Pons (tissue), 1 donor: ENCODE measurements at regions not wholly inside any gene's neighbourhood (a gene's known extent, or its start where the extent isn't known, plus 50 kb on each side); places are given as distances from the start of the nearest gene placed in this dataset.
"Not testable (repeated sequence)": the region's sequence is repeated elsewhere in the genome, so short reads cannot be mapped to it uniquely, and the experiment has no call there.

ENCODE experiments used
- DNase-seq: peaks from one replicate; pipeline ENCODE4 v3.0.0-alpha.2; 2016; ENCODE audit warnings: low spot score

DNA sequence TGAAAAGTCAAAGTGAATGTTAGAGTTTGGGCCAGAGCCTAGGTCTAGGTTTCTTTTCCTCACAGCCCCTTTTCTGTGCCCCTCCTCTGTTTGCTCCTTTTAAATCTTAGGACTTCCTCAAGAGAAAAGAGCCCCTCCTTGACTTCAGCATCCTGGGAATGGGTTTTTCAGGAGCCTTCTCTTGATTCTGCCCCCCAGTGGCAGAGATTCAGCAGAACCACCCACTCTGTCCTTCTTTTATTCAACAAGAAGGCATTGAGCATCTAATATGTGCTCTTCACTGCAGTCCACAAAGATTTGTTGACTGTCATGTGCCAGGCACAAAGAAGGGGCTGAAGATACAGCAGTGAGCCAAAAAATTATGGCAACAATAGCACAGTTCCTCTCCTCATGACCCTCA lies 270.8 kb upstream of the CDH5 start:
- DNase-seq = no peak

DNA sequence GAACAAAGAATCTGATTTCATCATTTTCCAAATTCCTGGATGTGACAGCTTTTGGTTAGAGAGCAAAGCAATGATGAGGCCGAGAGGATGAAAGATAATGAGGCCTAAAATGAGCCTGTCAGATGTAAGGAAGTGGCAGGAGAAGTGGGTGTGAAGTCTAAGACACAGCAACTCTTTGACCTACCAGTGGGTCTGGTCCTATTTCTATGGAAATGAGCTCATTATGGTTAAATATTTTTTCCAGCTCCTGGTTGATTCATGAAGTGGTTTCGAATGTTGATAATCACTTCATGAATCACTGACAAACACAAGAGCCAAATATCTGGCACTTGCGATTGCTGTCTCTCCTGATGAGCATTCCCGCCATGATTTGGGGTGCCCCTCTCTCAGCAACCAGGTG lies 273.3 kb upstream of the CDH5 start:
- DNase-seq = no peak

DNA sequence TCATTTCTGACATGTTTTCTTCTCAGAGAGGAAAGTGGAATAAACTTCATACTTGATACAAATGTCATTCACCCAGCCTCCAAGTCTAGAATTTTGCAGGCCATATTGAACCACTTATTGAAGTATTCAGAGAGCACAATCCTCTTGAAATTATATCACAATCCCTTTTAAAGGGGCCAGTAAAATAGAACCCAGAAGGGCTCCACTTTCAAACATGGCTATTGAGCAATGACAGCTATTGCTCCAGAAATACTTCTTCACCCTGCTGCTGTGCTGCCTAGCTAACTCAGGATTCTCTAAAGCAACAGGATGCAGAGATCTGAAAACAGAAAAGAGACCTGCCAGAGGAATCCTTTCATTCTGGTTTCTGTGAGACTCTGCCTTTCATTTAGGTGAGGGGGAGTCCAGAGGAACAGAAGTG lies 275.0 kb upstream of the CDH5 start:
- DNase-seq = no peak

DNA sequence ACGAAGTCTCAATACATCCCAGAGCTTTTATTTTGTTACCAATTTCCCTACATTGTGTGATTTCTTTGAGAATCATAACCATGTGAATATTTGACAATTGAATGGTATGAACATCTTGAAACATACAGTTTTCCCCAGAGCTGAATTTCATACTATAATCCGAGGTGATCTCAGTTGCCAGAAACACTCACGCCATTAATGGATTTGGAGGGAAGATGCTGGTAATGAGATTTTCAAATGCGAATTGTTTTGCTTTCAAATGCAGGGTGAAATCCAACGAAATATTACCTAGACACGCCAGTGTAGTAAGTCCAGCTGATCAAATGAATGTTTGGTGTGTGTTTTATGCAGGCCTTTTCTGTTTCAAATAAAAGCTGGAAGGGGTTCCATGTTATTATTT lies 277.8 kb upstream of the CDH5 start:
- DNase-seq = no peak

DNA sequence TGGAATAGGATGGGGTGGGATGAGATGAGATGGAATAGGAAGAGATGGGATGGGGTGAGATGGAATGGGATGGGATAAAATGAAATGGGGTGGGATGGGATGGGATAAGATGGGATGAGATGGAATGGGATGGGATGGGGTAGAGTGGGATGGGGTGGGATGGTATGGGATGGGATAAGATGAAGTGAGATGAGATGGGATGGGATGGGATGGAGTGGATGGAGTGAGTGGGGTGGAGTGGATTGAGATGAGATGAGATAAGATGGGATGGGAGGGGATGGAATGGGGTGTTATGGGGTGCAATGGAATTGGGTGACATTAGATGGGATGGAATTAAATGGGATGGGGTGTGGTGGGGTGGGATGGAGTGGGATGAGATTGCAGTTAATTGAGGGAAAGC lies 279.2 kb upstream of the CDH5 start:
- no peak for DNase-seq

DNA sequence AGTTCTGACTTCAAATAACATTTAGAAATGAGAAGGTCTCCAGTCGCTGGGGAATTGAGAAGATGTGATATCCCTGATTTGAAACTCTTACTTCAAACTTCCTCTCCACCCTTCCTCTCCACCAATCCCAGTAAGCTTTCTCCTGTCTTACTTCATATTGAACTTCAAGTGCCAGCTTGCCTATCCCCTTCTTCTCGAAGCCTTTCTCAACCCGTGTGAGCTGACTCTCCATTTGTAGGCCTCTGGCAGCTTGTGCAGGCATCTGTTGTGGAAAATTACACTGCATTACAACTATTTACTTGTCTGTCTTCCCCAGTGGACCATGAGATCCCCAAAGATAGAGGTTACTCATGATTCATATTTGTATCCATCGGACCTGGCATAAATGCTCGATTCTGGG lies 280.8 kb upstream of the CDH5 start:
- DNase-seq = no peak

DNA sequence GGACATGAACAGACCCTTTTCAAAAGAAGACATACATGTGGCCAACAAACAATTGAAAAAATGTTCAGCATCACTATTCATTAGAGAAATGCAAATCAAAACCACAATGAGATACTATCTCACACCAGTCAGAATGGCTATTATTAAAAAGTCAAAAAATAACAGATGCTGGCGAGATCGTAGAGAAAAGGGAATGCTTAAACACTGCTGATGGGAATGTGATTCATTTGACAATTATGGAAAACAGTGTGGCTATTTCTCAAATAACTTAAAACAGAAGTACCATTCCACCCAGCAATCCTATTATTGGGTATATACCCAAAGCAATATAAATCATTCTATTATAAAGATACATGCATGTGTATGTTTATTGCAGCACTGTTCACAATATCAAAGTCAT lies 281.8 kb upstream of the CDH5 start:
- DNase-seq = not testable (repeated sequence)

DNA sequence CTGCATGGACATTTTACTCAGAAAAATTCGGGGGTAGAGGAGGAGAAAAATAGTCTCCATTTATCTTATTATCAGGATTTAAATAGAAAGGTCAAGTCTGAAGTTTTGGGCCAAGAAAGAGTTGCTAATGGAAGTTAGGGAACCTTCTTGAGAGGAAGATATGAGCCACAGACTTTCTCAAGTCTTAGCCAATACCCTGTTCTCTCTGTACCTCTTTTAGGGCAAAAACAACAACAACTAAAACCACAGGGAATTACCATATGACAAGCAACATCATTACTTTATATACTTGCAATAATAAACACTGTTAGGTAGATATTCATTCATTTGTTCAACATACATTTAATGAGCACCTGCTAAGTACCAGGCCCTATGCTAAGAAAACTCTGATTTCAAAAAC lies 282.2 kb upstream of the CDH5 start:
- DNase-seq = no peak

DNA sequence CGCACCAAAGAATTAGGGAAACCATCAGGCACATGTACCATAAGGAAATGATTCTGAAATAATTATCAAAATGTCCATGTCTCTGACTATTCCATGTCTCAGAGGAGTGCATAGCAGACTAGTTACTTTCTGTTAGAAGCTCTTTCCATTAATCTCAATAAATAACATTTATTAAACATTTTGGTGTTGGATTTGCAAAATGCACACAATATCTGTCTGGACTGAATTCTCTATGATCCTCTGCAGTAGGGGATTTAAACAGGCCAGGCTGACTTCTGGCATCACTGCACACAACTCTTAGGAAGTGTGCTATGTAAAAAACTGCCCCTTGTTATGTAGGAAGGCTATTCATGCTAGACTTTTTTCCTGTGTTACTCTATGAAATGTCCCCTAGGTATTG lies 283.3 kb upstream of the CDH5 start:
- DNase-seq = no peak

DNA sequence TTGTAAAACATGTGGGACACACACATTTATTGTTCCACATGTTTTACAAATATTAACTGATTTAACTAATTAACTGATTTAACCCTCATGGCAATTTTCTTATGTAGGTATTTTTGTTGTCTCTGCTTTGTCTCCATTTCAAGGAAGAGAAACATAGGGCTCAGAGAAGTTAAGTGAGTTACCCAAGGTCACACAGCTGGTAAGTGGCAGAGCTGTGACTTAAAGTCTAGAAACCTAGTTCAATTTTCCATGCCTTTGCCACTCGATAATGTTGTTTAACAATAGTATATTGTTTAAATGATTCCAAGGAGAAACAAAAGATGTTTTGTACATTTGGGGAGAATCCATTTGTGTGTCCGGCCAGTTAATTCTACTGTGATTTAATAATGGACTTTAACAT lies 284.1 kb upstream of the CDH5 start:
- DNase-seq = no peak

DNA sequence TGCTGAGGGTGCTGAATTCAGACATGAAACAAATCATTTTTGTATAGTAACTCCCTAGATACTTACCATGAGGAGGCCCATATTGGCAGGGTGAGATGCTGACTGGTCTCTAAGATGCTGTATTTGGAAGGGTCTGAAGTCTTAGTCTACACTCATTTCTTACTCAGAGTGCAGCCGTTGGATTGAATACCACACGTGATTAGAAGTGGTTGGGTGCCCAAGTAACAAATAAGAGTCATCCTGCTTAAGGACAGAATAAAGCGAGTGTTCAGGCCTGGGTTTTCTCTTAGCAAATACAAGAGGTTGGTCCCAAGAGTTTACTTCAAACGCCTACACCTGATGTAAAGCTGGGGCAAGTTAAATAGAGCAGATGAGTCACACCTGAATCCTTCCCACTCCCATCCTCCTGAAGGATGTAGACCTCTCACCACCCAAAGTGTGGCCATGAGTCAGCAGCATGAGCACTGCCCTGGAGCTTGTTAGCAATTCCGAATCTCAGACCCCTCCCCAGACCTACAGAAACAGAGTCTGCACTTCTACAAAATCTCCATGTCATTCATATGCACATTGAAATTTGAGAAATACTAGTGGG lies 284.6 kb upstream of the CDH5 start:
- DNase-seq = no peak

DNA sequence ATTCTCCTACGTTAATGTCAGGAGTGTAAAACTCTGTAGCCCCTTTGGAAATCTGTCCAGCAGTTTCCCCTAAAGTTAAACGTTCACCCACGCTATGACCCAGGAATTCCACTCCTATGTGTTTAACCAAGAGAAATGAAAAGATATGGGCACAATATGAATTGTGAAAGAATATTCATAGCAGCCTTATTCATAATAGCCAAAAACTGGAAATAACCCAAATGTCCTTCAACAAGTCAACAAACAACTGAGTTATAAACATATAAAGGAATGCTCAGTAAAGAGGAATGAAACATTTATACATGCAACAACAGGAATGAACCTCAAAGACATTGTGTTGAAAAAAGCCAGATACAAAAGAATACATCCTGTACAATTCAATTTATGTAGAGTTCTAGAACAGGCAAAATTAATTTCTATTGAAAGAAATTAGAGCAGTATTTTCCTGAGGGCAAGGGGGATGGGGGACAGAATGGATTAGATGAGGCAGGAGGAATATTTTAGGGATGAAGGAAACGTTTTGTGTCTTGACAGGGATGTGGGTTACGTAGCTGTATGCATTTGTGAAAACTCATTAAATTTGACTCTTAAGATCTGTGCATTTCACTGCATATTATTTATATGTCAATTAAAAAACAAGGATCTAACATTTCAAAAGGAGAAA lies 286.7 kb upstream of the CDH5 start:
- no peak for DNase-seq

DNA sequence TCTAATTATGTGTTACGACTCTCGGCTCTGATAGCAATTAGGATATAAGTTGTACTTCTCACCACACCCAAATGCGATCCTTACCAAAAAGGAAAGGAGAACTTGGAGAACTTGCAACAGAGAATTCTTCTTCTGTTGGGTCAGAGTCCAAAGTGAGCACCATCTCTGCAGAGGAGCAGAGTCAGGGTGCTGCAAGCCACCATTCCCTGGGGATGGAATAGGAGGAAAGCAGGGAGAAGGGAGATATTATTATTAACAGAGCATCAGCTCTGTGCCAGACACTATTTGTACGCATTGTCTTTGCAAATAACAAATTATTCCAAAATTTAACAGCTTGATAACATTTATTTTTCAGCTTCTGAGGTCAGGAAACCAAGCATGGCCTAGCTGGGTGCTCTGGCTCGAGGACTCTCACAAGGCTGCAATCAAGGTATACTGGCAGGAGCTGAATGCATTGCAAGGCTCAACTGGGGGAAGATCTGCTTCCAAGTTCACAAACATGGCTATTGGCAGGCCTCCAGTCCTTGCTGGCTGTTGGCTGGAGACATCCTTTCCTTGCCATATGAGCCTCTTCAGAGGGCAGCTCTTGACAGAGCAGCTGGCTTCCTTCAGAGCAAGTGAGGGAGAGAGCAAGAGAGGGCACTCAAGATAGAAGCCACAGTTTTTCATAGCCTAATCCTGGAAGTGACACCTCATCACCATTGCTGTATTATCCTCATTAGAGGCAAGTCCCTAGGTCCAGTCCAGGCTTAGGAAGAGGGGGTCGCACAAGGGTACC lies 296.2 kb upstream of the CDH5 start:
- DNase-seq = peak; percentile 45

DNA sequence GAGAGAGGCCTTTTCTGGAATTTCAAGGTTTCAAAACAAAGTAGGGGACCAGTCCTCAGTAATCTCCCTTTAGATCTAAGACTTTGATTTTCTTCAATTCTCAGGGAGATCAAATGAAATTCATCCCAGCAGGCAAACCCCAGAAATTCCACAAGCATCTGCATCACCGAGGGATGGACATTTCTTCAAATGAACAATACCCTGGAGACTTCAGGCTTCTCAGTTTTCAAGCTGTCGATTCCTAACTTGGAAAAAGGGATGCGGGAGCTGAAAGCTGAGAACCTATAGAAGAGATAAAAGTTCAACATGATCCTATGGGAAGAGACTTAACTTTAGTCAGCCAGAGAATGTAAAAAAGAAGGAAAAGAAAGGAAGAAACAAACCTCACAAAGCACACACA lies 296.9 kb upstream of the CDH5 start:
- no peak for DNase-seq

DNA sequence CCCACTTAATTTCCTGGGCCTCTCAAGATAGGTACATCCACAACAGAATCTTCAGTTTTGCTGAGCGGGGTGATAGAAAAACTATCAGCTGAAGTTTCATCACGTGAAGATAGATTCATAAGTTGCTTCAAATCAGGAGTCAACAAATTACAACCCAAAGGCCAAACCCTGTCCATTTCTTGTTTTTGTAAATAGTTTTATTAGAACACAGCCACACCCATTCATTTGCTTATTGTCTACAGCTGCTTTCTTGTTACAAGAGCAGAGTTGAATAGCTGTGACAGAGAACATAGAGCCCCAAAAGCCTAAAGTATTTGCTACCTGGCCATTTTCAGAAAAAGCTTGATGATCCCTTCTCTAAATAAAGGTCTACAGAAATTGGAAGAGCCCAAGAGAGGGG lies 300.1 kb upstream of the CDH5 start:
- DNase-seq = no peak

DNA sequence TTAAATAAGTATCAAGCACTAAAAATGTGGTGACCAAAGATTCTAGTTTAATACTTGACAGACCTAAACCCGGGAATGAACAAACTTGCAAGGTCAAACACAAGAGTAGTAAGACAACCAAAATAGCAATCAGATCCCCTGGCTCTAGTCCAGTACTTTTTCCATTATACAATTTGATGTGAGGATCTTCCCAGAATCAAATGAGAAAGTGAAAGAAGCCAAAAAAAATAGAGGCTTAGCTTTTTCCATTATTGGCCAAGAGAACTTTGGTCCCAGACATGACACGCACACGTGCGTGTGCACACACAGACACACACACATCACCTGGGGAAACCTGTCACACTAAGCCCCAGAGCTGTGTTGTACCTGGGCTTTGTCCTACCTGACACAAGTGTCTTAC lies 300.6 kb upstream of the CDH5 start:
- DNase-seq = no peak

DNA sequence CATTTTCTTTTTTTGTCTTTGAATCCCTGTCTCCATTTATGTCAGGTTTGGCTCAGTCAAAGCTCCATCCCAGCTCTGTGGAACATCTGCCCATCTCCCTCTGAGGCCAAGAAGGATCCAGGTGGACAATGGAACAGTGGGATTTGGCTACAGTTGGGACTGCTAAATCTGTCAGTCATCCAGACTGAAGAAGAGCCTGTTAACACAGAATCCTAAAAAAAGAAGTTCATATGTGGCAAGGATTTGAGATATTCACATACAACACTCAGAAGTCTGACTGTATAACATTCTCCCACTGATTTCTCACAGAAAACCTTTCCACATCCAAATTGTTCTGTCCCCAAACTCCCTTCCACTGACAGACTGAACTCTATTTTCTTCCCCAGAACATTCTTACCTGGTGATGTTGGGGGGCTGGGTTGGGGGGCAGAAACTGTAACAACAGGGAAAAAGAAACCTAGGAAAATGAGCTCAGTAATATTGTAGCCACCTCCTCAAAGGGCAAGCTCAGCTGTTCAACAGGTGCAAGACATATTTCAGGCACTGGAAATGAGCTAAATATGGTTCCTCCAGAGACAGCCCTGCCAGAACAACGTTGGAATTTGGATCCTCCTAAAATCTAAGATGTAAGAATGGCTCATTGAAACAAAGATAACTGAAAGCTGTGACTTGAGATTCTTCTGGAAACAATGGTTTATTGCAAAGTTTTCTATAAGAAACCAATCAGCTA lies 301.5 kb upstream of the CDH5 start:
- no peak for DNase-seq

DNA sequence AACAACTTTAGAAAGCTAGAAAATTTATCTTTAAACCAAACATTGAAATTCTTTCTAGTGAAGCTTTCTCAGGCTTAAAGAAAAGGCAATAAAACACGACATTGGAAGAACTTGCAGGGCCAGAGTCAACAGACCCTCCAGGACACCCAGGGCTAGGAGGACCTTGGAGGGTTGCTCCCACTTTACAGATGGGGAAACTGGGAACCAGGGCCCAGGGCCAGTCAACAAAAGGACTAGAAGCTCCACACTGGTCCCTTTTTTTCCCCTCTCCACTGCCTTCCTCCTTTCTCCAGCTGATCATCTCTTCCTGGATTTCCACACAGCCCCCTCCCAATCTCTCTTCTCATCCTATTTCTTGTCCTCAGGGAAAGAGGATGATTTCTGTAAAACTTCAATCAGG lies 307.7 kb upstream of the CDH5 start:
- DNase-seq = no peak

DNA sequence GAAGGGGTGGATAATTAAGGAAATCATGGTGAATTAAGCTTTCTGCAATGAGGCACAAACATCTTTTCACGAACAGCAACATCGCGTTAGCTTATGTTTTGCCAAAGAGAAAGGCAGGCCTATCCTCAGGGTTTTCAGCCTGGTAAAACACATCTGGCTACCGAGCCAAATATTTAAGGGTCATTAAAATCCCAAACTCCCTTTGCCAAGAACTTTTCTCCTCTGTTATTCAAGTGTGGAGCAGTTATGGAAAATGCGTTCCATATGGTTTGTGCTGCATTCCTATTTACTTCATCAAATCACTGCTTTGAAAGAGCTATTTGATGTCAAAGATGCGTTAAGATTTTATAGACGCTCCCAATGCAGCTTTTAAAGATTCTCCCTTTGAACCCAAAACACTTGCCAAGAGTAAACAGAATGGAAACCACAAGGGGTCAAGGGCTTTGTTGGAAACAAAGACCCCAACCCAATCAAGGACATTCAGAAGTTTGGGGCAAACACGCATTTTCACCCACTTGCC lies 308.3 kb upstream of the CDH5 start:
- no peak for DNase-seq

DNA sequence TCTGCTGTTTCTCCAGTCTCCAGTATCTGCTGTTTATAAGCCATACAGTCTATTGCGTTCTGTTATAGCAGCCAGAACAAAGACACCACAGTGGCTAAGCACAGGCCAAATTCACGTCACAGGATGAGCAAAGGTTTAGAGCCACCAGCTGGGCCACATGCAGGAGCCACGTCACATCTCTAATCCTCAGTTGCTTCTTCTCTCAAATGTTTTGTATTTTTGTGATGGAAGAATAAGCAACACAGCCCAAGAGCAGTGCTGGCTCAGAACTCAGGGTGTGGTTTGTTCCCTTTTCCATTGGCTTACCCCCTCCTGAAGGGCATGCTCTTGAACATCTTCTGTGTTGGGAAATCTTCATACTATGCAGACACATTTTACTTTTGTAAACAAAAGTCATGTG lies 309.4 kb upstream of the CDH5 start:
- no peak for DNase-seq

DNA sequence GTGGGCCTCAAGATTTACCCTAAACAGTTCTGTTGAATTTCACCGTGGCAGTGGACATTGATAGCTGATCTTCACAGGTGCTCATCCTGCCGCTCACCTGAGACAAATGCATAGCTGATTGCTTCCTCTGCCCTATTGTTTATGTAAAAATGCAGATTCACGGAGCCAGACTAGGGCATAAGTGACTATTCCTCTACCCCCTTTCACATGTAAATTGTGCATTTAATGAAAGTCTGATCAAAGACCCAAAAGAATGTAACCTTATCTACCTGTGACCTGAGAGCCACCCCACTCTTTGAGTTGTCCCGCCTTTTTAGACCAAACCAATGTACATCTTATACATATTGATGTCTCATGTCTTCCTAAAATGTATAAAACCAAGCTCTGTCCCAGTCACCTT lies 312.4 kb upstream of the CDH5 start:
- DNase-seq = no peak

DNA sequence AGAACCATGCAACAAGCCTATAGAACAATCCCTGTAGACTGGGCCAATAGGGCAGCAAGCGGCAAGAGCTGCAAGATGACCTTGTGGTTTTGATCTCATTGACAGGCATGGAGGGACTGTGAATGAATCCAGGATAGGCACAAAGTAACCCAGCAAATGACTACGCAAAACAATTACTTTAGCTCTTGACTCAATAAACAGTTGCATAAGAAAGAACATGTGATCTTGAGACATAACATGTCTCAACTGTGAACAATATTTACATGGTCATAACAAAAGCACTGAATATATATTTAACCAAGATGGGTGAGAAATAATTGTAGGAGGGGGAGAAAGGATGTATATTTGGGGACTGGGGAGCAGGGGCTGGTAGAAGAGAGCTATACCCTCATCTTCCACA lies 313.7 kb upstream of the CDH5 start:
- DNase-seq = no peak

DNA sequence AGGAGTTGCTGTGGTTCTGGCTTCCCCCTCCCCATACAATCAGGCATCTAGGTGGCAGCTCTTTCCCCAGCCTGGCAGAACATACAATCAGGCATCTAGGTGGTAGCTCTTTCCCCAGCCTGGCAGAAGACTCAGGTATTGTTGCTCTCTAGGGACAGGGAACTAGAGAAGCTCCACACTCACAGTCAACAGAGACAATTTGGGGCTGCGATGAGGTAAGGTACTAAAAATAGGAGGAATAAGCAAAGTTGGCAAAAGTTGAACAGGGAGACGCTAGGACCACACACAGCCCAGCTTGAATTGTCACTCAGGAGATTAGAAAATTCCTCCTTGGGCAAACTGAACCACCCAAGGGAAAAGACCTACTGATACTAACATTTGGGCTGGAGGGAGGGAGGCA lies 315.5 kb upstream of the CDH5 start:
- no peak for DNase-seq
